ENCODE measurements at regions not wholly inside any gene's neighbourhood (a gene's known extent, or its start where the extent isn't known, plus 50 kb on each side); places are given as distances from the start of the nearest gene placed in this dataset.

DNA sequence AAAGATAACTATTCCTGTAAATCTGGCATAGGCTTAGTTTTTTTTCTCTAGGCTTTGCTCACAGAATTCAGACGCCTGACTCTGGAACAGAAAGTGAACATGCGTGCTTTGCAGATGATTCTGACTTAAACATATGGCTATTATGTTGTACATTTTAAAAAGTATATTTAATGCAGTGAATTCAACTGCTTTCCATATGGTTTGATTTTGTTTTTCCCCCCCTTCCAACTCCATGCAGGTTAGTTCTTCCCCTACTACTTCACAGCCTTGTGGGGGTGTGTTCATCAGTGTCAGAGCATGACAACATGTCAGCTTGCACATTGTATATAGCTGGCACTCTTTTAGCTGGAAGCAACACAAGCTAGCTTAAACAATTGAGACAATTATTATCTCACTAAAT lies 226.8 kb downstream of the TMEM167A start:
- DNase-seq (ENCODE audit: low read depth in 2 of 2) = no peak

DNA sequence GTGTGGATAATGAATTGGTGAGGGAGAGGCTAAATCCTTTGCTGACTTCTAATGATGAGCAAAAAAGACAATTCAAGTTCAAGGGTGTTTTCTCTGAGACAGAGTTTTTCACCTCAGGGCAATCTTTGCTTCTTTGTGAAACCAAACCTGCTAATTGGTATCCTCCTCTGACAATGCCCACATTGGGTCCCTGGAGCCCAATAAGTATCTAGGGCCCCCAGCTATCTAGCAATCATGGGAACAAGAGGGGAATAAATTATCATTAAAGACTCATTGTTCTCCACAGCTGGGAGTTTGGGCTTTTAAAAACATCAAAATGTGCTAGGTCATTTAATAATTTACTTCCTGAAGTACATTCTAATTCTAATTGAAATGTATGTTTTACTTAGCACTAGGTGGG lies 227.3 kb downstream of the TMEM167A start:
- DNase-seq (ENCODE audit: low read depth in 2 of 2) = no peak

DNA sequence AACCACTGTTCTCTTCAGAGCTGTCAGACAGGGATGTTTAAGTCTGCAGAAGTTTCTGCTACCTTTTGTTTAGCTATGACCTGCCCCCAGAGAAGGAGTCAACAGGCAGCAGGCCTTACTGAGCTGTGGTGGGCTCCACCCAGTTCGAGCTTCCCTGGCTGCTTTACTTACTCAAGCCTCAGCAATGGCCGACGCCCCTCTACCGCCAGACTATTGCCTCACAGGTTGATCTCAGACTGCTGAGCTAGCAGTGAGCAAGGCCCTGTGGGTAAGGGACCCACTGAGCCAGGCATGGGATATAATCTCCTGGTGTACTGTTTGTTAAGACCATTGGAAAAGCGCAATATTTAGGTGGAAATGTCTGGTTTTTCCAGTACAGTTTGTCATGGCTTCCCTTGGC lies 229.6 kb downstream of the TMEM167A start:
- DNase-seq (ENCODE audit: low read depth in 2 of 2) = no peak

DNA sequence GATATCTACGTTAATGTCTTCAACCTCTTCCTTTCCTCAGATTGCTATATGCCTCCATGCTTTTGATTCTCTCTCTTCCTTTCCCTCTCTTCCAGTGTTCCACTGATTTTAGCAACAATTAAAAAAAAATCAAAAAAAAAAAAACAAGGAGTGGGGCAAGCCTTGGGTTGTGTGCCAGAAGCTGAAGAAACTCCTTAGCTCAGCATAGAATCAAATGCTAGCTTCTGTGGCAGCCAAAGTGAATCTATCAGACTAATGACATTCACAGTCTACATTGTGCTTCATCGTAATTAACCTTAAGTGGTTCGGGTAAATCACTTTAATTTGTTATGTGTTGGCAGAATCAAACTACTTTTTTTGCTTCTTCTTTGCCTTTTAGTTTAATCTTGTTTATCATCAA lies 237.3 kb downstream of the TMEM167A start:
- DNase-seq (ENCODE audit: low read depth in 2 of 2) = no peak

DNA sequence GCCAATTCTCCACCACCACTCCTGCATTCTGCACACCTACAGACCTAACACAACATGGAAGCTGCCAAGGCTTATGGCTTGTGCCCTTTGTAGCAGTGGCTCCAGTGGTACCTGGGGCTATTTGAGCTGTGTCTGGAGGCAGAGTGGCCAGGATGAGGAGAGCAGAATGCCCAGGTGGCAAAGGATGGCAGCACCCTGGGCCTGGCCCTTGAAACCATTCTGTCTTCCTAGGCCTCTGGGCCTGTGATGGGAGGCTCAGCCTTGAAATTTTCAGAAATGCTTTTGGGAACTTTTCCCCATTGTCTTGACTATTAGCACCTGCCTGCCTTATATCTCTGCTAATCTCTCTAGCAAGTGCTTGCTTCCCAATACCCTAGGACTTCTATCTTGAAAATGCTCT lies 241.7 kb downstream of the TMEM167A start:
- DNase-seq (ENCODE audit: low read depth in 2 of 2) = no peak

GRCh38 chr5:82834151-82834550 lies 243.0 kb downstream of the TMEM167A start:
- no peak for DNase-seq (ENCODE audit: low read depth in 2 of 2)

DNA sequence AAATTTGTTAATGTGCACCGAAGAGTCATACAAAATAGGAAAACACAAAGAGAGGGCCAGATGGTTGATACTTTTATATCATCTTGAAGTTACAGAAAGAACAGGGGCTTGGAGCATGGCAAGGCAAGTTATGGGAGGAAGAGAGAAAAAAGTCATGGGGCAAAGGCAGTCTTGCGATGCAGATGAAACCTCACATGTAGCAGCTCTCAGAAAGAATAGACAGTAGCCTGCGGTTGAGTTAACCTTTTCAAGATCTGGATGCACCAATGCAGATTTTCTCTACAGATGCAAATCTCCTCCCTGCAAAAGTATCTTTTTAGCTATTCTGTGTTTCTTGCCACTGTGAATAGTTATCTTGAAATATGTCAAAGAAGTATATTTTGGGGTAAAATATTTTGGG lies 243.9 kb downstream of the TMEM167A start:
- DNase-seq (ENCODE audit: low read depth in 2 of 2) = no peak

DNA sequence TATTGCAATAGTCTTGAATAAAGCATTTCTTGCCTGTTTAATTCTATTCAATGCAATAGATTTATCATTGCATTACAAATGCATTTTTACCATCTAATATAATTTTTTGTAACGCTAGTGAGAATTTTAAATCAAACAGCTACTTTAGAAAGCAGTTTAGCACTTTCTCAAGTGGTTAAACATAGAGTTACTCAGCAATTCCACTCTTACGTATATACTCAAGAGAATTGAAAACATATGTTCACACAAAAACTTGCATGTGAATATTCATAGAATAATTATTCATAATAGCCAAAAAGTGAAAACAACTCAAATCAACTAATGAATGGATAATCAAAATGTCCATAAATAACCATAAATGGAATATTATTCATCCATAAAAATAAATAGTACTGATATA lies 244.7 kb downstream of the TMEM167A start:
- DNase-seq (ENCODE audit: low read depth in 2 of 2) = no peak

- DNase-seq (ENCODE audit: low read depth in 2 of 2) = no peak
Observed at GRCh38 chr5:82828211-82828610, 249.0 kb downstream of the TMEM167A start.

- DNase-seq (ENCODE audit: low read depth in 2 of 2) = no peak
Observed at GRCh38 chr5:82827651-82828050, 249.5 kb downstream of the TMEM167A start.

DNA sequence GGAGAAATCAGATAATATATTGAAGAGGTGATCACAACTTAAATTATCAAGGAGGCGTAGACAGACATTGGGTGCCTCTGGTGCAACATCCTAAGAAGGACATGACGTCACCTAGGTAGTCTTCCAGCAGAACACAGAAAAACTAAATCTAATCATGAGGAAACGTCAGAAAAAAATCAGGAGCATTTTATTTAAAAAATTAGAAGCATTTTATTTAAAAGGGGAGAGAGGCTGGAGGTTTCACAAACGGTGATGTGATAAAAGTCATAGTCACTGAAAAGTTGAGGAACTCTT lies 254.6 kb downstream of the TMEM167A start:
- no peak for DNase-seq (ENCODE audit: low read depth in 2 of 2)

DNA sequence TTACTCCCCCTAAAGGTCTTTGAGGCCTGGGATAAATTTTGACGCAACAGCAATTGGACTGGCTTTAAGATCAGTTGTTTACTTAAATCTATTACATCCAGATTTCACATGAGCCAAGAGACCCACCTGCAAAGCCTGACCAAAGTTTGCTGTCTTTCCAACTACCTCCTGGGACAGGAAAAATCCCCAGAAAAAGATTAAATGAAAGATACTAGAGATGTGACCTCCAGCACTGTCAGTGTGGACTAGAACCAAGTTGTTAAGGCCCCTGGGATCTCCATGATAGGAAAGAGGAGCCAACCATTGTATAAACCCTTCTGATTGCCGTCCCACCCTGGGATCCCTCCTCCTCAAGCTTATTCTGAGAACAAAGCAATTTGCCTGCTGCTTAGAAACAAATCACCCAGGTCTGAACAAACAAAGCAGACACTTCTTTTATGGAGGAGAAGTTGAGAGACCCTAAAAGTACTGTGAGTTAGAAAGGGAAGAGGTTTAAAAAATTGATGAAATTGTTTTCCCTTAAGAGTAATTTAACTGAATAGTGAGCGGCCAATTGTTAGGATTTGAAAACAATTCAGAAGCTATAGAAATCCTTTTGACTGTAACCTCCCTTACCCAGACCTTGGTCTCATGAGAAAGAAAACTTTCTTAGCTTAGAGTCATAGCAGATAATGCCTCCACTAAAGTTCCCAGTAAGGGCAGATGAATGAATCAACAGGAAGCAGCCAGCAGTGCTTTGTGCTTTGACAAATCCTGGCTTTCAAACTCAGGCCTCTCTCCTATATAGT lies 255.2 kb downstream of the TMEM167A start:
- DNase-seq (ENCODE audit: low read depth in 2 of 2) = no peak

DNA sequence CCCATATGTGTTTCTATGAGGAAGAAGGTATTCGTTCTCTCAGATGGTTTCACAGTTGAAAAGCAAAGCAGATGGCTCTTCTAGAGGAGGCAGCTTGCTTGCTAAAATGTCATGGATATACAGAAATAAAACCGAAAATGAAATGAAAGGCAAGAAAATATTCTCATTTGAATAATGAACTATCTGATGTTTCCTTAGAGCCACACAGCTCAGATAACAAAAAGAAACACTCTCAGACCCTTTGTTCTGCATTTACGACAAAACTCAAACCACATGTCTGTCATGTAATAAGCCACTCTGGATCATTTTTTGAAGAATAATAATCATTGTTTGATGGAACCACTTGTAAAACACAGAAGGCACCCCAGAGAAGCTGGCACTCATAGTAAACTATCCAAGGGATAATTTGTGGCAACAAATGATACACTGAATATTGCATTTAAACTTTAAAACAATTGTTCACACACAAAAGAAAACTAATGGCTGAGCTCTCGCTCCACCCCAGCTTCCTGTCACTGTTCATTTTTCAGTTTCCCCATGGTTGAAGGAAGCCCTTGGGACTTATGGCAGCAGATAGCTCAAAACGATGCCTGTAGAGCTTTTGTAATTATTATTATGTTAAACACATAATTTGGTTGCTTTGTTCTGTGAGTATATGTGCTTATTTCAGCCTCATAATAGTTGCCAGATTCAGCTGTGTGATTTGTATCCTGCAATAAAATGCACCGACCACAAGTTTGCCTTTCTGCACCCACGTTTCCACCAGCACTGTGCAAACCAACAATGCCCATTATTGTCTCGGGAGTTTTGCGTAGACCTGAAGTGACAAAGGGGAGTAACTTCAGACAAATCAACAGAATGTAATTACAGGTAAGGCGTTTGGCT lies 256.0 kb downstream of the TMEM167A start:
- no peak for DNase-seq (ENCODE audit: low read depth in 2 of 2)

DNA sequence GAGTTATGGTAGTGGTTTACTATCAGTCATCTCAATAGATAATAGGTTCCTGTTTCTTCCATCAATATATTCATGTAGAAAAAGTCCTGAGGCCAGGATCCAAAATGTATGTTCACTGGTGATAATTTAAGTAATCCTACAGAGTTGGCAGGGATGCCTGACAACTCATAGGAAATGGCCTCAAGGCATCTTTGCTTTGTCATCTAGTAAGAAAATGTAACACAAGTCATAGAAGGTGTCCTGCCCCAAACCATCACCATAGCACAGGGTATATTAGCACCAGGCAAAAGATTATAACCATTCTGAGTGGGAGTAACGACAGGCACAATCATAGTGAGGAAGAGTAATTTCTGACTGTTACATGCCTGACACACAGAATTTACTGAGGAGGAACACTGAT lies 257.0 kb downstream of the TMEM167A start:
- no peak for DNase-seq (ENCODE audit: low read depth in 2 of 2)

- DNase-seq (ENCODE audit: low read depth in 2 of 2) = no peak
Observed at GRCh38 chr5:82817897-82818676, 259.1 kb downstream of the TMEM167A start.

GRCh38 chr5:82816926-82817325 lies 260.3 kb downstream of the TMEM167A start:
- DNase-seq (ENCODE audit: low read depth in 2 of 2) = no peak

DNA sequence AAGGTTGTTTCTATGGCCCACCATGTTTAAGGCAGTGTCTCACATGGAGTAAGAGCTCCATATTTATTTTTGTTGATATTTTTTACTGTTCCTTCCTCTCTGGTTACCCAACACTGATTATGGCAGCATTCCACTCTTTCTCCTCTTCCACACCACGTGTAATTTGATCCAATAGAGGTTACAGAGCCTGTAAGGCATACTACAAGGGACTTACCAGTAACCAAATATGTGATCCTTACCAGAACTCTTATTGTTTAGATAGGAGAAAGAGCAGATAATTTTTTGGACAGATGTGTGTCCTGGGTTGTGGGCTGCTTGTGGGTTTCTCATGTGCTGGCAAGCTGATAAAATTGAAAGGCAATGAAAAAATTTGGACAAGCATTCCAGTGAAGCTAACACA lies 261.3 kb downstream of the TMEM167A start:
- DNase-seq (ENCODE audit: low read depth in 2 of 2) = no peak

DNA sequence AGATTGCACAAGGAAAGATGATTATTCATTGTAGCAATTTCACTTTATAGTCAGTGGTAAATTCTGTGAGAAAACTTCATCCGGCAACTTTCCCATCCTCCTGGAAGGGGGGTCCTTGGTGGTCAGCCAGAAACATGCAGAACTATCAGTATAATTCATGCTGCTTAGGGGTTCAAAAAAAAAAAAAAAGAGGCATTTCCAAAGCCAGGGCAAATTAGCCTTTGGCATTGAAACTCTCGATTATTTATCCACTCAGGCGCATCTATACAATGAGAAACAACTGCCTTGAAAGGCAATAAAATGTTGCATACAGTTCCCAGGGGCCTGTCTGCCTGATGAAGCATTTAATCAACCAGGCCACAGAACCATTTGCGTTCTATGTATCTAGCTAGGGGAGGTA lies 263.3 kb downstream of the TMEM167A start:
- no peak for DNase-seq (ENCODE audit: low read depth in 2 of 2)

GRCh38 chr5:82812575-82812974 lies 264.6 kb downstream of the TMEM167A start:
- no peak for DNase-seq (ENCODE audit: low read depth in 2 of 2)

DNA sequence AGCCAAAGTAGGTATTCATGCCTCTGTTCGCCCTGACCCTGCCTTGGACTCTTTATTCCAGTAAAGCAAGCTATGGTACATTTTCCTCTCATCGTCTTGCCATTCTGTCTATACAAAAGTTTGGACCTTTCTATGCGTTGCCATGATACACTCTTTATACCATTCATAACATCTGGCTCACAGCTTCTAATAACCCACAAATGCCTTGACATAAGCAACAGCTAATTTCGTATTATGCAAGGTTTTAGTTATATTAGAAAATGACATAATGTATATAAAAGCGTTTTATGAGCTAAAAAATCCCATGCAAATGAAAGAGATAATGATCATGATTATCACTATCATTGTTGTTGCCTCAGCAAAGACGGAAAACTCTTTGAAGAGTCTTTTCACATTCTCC lies 265.7 kb downstream of the TMEM167A start:
- no peak for DNase-seq (ENCODE audit: low read depth in 2 of 2)

GRCh38 chr5:82809420-82810143 lies 267.6 kb downstream of the TMEM167A start:
- no peak for DNase-seq (ENCODE audit: low read depth in 2 of 2)

- no peak for DNase-seq (ENCODE audit: low read depth in 2 of 2)
Observed at GRCh38 chr5:82808960-82809359, 268.2 kb downstream of the TMEM167A start.
